GM19438 (cell line): ENCODE measurements at regions not wholly inside any gene's neighbourhood (a gene's known extent, or its start where the extent isn't known, plus 50 kb on each side); places are given as distances from the start of the nearest gene placed in this dataset.
"Not testable (repeated sequence)": the region's sequence is repeated elsewhere in the genome, so short reads cannot be mapped to it uniquely, and the experiment has no call there.

Source experiments
- ATAC-seq: cut with Tn5 transposase; IDR thresholded peaks from one replicate; pipeline ENCODE4 v1.9.1; 2021; ENCODE audit warnings: low read depth; ENCODE audit not compliant: unreplicated experiment

DNA sequence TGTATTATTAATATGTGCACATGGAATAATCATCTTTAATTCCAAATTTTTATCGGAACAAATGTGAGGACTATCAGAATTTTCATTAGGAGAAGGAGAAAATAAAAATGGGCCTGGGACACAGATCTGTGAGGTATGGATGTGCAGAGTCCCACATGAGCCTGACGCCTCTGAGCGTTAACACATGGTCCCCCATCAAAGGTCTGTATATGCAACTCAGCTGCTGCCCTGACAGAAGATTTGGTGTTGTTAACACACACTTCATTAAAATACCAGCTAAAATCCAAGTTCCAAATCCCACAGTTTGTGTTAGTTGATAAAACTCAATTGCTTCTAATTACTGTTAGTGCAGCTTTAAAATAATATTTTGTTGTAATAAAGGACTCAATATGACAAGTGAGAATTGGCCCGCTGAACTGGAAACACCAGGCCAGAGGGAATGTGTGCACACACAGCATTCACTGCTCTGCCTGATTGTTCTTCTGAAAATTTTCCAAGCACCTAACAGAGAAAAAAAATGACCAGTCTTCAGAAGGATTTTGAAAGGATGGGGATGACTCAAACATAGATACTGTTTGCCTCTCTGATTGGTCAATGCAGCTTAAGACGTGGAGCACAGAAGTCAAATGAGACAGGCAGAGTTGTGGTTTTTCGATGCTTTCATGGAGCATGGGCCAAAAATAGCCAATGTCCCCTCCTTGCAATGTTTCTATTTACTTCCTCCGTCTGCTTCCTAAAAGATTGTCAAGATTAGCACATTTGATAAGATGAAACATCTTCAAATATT is 266.6 kb downstream of the NKX6-1 start:
- ATAC-seq = no peak

GRCh38 chr4:84231539-84232055 is 267.5 kb downstream of the NKX6-1 start:
- no peak for ATAC-seq

DNA sequence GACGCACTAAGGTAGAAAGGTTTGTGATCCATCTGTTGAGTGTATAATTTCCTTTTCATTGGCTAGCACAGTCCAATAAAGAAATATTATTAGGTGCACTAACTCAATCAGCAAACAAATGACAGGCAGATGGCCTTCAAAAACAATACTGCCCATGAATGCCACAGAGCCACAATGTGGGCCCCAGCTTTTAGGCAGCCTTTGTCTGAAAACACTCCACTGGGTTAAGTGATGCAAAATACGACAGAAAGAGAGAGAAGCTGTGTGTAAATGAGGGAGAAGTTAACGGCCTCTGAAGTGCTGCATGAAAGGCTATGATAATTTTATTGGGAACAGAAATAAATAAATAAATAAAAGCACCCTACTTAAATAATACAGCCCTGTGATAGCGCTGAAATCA is 274.6 kb downstream of the NKX6-1 start:
- ATAC-seq = no peak

DNA sequence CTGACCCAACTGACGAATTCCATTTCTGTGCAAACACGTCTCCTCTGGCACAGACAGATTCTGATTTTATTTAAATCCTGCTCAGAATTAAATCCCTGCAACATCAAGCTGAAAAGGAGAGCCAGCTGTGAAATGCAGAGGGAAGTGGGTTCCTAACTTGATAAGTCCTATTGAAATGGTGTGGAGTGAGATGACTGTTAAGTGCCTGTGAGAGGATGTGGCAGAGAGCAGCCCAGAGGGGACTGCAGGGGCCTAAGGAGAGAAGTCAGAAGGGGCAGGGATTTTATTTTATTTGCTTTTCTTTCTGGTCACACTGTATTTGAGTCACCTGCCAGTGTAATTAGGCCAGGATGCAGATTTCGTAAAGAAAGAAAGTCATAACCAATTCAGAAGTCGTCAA is 277.4 kb downstream of the NKX6-1 start:
- ATAC-seq = no peak

DNA sequence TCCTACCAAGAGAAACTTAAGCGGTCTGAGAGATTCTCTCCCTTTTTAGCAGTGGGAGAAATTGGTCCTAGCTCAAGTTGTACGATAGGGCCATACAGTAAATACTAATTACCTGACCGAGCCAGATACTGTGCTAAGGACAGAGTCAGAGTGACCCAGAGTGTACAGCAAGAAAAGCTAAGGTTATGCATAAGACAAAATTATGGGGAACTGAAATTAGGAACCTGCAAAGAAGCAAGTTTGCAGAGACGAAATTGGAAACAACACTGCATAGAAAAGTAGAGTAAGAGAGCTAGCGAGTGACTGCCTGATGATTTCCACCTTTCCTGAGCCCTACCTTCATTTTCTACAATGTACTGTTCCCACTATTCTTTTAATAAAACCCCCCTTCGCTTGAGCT is 278.1 kb downstream of the NKX6-1 start:
- ATAC-seq = no peak

GRCh38 chr4:84219656-84220055 is 279.4 kb downstream of the NKX6-1 start:
- no peak for ATAC-seq

GRCh38 chr4:84218031-84218430 is 281.1 kb downstream of the NKX6-1 start:
- ATAC-seq = no peak

DNA sequence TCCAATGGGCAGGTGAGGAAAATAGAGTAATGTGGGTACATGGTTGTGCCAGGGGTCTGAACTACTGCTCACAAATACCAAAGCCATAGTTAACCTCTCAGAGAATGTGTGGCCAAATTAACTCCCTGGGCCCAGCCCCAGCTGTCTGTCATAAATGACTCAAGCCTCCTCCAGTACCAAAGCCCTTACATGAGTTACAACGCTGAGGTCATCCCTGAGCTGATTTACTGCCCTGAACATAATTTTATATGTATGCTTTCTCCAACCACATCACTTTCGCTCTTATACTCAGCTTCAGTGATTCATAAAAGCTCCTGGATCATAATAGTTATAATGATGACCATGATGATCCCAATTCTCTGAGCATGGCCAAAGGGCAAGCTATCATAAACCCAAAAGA is 283.9 kb downstream of the NKX6-1 start:
- no peak for ATAC-seq

- ATAC-seq = not testable (repeated sequence)
These were observed 292.9 kb downstream of the NKX6-1 start for GRCh38 chr4:84206226-84206625.

- no peak for ATAC-seq
These were observed 309.9 kb downstream of the NKX6-1 start for GRCh38 chr4:84189144-84189543.

DNA sequence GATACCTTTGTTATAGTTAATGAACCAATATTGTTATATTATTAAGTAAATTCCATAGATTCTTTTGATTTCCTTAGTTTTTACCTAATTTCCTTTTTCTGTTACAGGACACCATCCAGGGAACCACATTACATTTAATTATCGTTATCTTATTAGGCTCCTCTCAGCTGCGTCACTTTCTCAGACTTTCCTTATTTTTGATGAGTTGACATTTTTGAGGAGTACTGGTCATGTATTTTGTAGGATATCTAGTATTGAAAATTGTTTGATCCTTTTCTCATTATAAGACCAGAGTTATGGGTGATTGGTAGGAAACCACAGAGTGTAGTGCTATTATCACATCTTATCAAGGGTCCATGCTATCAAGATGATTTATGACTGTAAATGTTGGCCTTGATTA is 319.7 kb downstream of the NKX6-1 start:
- ATAC-seq = no peak

DNA sequence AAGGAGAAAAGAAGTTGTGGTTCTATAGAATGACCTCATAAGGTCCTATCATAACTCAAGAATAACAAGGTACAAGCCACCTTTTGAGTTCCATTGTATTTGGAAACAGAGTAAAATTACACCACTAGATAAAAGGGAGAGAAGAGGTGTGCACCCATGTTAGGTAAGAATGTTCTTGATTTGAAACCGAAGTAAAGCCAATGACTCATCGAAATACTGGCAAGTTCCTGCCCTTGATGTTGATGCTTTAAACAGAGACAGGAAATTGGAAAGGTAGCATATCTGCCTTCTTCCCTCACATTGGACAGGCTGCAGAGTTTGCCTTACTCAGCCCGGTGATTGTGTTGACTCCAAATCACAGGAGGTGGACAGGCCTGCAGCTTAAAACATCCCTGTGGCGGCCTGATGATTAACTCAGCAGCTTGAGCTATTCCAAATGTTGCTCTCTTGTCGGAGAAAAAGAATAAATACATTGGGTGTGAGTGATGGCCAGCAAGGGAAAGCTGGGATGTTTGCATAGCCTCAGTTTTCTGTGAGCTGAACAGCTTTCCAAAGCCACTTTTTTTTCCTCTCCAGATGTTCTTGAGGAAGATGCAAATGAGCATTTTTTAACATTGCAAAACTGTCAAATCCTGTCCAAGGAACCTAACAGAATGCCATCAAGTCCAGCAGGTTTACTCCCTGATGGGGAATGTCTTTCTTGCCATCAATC is 321.1 kb downstream of the NKX6-1 start:
- ATAC-seq = no peak

DNA sequence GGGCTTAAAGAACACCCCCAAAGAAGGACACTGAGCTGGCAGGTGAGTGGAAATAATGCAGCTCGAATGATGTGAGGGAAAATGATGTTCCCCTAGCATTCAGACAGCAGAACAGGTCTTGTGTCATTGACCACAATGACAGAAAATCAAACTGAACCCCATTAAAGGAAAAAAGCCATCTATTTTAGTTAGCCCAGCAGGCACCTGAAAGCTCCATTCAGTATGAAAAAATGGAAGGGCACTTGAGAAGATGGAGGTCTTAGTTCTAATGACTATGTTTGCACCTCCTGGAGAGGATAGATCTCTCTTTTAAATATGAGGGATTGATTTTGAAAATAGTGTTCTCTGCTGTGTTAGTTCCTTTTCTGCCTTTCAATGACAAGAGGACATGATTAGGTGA is 323.1 kb downstream of the NKX6-1 start:
- ATAC-seq = no peak

DNA sequence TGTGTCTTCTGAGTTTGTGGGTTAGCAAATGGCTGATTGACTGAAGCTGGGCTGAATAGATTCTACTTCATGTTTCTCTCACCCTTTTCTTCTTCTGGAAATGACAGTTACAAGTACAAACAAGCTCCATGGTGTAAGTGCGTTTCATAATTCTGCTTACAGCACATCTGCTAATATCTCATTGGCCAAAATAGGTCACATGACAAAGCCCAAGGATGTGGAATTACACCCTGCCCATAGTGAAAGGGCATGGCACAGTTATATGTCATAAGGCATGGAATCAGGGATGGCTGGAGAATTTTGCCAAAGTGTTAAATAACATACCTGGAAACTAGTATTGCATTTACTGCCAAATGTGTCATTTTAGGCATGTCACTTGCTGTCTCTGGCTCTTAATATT is 327.2 kb downstream of the NKX6-1 start:
- no peak for ATAC-seq

DNA sequence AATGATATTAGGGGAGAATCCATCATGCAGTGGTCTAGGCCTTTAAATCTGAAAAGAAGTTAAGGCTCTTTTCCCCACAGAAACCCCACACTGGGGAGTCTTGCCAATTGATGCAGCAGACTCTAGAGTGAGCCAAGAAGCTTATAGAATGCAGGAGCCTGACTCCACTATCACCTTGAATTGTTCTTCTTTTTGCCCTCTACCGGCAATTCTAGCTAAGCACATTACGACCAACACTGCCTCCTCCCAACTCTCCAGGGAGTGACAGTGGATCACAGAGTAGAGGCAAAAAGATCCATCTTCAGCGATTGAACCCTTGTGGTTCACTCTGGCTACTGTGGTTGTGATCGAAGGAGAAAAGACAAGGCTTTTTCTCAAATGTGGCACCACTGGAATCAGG is 331.5 kb downstream of the NKX6-1 start:
- no peak for ATAC-seq

DNA sequence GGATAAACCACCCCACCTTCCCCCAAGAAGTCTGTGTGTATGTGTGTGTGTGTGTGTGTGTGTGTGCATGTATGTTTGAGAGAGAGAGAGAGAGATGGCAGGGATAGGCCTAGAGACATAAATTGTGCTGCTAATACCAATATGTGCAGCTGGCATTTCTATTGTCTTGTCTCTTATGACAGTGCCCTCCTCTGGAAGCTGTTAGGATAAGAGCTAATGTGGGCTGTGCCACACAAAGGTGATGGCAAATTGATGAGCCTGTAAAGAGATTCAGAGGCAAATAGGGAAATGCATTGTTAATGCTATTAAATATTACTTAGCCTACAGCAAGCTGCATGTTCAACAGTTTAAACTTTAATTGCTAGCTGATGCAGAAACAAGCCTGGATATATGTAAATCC is 332.0 kb downstream of the NKX6-1 start:
- ATAC-seq = no peak

DNA sequence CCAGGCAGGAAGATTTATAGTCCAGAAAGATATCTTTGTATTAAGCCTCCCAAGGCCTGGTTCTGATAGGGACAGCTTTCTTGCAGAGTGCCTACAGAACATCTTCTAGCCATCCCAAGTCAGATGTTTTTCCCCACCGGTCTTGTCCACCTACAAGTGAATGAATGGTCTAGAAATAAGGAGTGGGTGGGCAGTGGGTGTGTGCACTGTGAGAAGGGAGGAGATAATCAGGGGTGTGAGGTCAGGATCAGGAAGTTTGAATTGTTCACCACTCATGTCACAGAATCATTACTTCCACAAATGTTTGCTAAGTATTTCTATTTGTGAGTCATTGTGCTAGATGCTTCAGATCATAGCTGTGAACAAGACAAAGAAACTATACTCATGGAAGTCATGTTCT is 332.6 kb downstream of the NKX6-1 start:
- ATAC-seq = no peak

GRCh38 chr4:84164201-84164600 is 334.9 kb downstream of the NKX6-1 start:
- no peak for ATAC-seq

DNA sequence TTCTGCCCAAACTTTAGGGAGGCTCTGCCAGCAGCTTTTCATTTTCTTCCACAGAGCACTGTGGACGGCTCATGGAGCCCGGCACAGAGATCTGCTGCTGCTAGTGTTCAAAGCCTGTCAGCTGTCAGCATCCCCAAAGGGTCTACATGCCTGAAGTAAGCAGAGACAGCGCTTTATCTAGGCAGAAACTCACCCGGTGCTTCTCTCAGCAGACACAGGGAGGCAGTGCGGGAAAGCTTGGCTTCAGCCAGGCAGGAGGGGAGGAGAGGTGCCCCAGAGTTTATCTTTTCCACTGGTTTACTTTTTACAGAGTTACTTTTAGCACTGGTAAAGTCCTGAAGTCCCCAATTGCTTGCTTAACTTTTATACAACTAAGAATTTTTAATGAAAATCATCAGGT is 339.3 kb downstream of the NKX6-1 start:
- no peak for ATAC-seq

GRCh38 chr4:84158670-84159069 is 340.4 kb downstream of the NKX6-1 start:
- no peak for ATAC-seq

DNA sequence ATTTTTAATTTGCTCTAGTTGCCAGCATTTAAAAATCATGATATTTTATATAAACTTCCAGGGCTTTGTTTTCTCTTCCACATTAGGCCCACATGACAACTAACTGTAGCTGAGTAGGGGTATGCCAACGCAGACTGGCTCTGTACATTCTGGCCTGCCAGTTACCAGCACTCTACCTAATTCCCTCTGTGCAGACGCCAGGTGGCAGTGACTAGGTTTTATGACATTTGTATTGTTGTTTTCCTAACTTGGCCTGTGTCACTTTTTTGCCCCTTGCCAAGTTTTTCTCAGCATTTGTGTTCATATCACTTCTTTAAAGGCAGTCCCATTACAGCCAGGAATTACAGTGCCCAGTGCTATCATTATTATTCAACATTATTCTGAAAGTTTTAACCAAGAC is 347.5 kb downstream of the NKX6-1 start:
- no peak for ATAC-seq

DNA sequence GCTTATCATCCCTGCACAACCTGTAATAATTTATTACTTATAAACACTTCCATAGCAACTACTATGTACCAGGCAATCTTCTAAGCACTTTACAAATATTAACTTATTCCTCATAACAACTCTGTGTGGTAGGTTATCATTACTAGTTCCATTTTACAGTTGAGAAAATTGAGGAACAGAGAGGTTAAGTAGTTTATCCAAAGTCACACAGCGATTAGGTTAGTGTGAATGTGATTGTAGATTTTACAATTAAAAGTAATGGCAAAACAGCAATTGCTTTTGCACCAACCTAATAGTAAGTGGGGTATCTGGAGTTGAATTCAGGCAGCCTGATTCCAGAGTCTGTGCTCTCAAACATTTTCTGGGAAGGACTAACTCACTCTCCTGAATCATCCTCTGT is 348.9 kb downstream of the NKX6-1 start:
- no peak for ATAC-seq
